SK-N-MC (cell line): ENCODE measurements at regions not wholly inside any gene's neighbourhood (a gene's known extent, or its start where the extent isn't known, plus 50 kb on each side); places are given as distances from the start of the nearest gene placed in this dataset.

Source experiments
- DNase-seq: peaks from one replicate; pipeline ENCODE4 v3.0.0-alpha.2; 2011; ENCODE audit warnings: low read depth, low spot score
- H3K27ac ChIP-seq: fragments of 200-600 bp; sonication (generic); 2 replicates; pipeline ENCODE4 v1.5.1; 2016; ENCODE audit warnings: mixed run types
- H3K36me3 ChIP-seq: fragments of 200-600 bp; sonication (generic); 2 replicates; pipeline ENCODE4 v1.6.1; 2017; ENCODE audit warnings: antibody characterized with exemption, low read length, mixed read lengths; ENCODE audit not compliant: insufficient read depth
- H3K4me3 ChIP-seq: fragments of 200-600 bp; sonication (generic); 2 replicates; pipeline ENCODE4 v1.5.1; 2016
- H3K9ac ChIP-seq: fragments of 200-600 bp; sonication (generic); 2 replicates; pipeline ENCODE4 v1.8.0; 2017; ENCODE audit warnings: mixed run types, mixed read lengths; ENCODE audit not compliant: insufficient read length
- H3K9me3 ChIP-seq: fragments of 200-600 bp; sonication (generic); 2 replicates; pipeline ENCODE4 v1.6.1; 2017; ENCODE audit warnings: low read depth, mild to moderate bottlenecking, antibody characterized with exemption, low read length, moderate library complexity, mixed read lengths
- EZH2 ChIP-seq: fragments of 200-600 bp; sonication (generic); IDR thresholded peaks from one replicate; pipeline ENCODE4 v1.6.1; 2017; ENCODE audit warnings: antibody characterized with exemption
- FOXP2 ChIP-seq: optimal IDR thresholded peaks from 2 replicates; pipeline ENCODE3; 2011; ENCODE audit warnings: mild to moderate bottlenecking, moderate library complexity; ENCODE audit not compliant: insufficient read depth; ENCODE audit errors: extremely low read length, control extremely low read depth
- POLR2AphosphoS5 ChIP-seq: IDR thresholded peaks from 2 replicates; pipeline ENCODE4 v1.6.1; 2012; ENCODE audit warnings: mild to moderate bottlenecking, low read depth, low read length, borderline replicate concordance

DNA sequence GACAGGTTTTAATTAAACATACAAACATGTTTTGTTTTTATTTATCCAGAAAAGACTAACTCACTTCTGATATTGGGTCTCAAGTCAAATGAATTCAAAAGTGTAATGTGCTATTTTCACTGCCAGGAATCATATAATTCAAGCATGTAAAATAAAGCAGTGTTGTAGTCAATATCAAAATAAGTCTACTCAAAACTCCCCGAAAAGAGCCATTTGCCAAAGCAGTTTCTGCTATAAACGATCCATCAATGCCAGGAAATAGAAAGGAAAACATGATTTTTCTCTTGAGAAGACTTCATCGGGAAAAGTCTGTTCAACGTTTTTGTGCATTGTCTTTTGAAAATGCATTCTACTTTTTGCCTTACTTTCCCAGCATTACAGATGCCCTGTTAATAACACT lies 633.3 kb downstream of the FAT4 start:
- TF ChIP-seq FOXP2 (no peak), POLR2AphosphoS5 (no peak), EZH2 (no peak)
- no peak overlapping the region for H3K4me3 ChIP-seq
- DNase-seq, result no peak
- H3K9me3 ChIP-seq, result no peaks in the 10 kb centered on the region; the same call in 1 of the 2 replicates
- no peaks in the 10 kb centered on the region for H3K36me3 ChIP-seq
- no peak overlapping the region for H3K9ac ChIP-seq
- no peak overlapping the region for H3K27ac ChIP-seq

DNA sequence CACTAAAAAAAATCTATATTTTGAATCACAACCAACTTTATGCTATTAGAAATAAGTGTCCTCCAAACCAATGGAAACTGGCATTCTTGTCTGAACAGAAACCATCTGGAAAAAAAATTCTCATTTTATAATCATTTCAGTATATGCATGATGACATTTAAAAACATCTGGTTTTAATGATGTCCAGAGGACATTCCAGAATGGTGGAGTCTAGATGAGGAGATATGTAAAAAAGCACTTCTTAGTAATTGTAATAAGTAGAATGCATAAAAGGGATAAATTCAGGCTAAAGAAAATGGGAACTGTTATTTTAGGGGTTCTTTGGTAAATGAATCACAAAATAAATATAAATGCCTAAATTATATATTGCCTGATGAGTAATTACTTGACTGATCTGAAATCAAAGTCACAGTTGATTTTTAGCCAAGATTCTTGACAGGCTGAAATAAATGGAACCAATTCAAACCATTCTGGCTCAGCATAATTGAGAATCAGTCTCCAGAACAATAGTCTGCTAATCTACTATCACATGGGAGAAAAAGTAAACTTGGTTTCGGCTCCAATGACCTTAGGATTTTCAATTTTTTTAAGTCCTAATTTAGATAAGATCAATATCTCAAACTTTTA lies 636.6 kb downstream of the FAT4 start:
- DNase-seq, result peak; percentile 45
- TF ChIP-seq FOXP2 (no peak), EZH2 (no peak), POLR2AphosphoS5 (no peak; the same call in 1 of the 2 replicates)
- no peak overlapping the region for H3K9ac ChIP-seq

DNA sequence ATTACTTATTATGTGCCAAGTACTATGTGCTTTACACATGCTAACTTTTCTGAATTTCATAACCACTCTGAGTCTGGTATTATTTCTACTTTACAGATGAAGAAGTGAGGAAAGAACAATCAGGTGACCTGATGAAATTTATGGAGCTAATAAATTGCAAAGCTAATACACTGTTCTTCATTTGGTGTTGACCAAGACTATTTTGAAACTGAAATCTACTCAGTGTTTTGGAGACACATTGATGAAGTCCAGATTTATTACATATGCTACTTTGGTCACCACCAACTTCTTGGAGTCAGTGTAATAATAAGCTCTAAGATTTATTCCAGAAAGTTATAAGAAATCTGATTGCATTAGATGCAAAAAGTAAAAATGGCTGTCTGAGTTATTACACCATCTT lies 637.9 kb downstream of the FAT4 start:
- no peak overlapping the region for H3K4me3 ChIP-seq
- no peaks in the 10 kb centered on the region for H3K36me3 ChIP-seq
- no peak for DNase-seq
- TF ChIP-seq EZH2, result no peak
- TF ChIP-seq FOXP2, result no peak
- no peak for TF ChIP-seq POLR2AphosphoS5
- H3K9ac ChIP-seq, result no peak overlapping the region
- H3K27ac ChIP-seq, result peak overlapping the region; percentile 95; the same call in 1 of the 2 replicates
- H3K9me3 ChIP-seq, result no peaks in the 10 kb centered on the region

More for the DNA sequence above, 636.6 kb downstream of the FAT4 start:
- peak overlapping the region; percentile 95 for H3K27ac ChIP-seq
- no peaks in the 10 kb centered on the region; the same call in 1 of the 2 replicates for H3K9me3 ChIP-seq
- no peaks in the 10 kb centered on the region for H3K36me3 ChIP-seq
- peak overlapping the region; percentile 35; the same call in 1 of the 2 replicates for H3K4me3 ChIP-seq

DNA sequence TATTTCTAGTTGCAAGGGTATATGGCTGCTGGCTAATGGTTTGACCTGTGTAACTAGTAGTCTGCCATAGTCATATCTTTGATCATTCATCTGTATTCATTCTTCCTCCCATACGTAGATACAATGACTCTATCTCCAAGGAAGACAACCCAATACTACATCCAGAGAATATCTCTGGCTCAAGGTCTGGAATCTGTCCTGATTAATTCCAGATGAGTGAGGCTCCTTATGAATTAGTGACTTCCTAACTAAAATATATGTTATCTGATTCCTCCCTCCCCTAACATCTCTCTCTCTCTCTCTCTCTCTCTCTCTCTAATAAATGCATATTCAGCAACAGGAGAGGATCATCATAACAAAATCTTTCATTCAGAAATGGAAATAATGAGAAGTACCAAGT lies 641.5 kb downstream of the FAT4 start:
- Histone ChIP-seq H3K36me3 (no peaks in the 10 kb centered on the region), H3K9me3 (no peaks in the 10 kb centered on the region), H3K4me3 (no peak overlapping the region), H3K9ac (no peak overlapping the region), H3K27ac (no peak overlapping the region)
- no peak for DNase-seq
- TF ChIP-seq EZH2, result no peak
- TF ChIP-seq FOXP2, result no peak
- TF ChIP-seq POLR2AphosphoS5, result no peak

DNA sequence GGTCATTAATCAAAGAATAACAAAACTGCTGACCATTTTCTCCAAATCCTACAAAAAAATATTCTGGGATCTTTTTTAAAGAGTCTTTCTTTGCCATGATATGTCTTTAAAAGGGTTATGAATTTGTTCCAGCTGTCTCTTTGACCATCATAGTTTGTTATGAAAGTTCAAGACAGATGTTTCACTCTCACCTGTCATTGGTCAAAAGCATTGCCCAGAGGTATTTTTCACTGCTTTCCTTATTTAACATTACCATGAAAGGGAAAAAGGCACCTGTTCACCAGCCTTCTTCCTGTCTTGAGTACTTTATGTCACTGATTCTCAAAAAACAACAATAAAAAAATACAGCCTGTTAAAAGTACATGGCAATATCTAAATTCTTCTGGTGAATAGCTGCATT lies 643.8 kb downstream of the FAT4 start:
- TF ChIP-seq FOXP2 (no peak), EZH2 (no peak), POLR2AphosphoS5 (no peak)
- H3K4me3 ChIP-seq, result no peak overlapping the region
- H3K36me3 ChIP-seq, result no peaks in the 10 kb centered on the region
- peak overlapping the region; percentile 22; the same call in 1 of the 2 replicates for H3K27ac ChIP-seq
- DNase-seq, result no peak
- H3K9ac ChIP-seq, result no peak overlapping the region
- H3K9me3 ChIP-seq, result no peaks in the 10 kb centered on the region

DNA sequence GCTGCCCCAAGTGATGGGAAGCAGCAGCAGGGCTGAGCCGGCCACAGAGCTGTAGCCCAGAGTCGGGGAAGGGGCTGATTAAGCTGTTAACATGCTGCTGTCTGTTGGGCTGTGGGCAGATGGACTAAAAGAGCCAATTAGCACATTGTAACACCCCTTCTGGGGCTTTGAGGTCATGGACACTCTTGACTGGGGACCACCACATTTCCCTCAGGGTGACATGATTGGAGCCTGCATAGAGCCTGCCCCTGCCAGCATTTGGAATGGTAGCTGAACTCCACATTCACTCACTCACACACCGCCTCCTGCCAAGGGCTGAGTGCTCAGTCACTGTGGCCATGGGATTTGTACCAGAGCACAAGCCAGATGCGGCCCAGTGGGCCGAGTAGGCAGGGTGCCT lies 646.9 kb downstream of the FAT4 start:
- no peaks in the 10 kb centered on the region for H3K36me3 ChIP-seq
- TF ChIP-seq POLR2AphosphoS5 (no peak), EZH2 (no peak), FOXP2 (no peak)
- no peak overlapping the region for H3K27ac ChIP-seq
- H3K9me3 ChIP-seq, result no peaks in the 10 kb centered on the region
- no peak overlapping the region for H3K9ac ChIP-seq
- no peak for DNase-seq
- no peak overlapping the region for H3K4me3 ChIP-seq

DNA sequence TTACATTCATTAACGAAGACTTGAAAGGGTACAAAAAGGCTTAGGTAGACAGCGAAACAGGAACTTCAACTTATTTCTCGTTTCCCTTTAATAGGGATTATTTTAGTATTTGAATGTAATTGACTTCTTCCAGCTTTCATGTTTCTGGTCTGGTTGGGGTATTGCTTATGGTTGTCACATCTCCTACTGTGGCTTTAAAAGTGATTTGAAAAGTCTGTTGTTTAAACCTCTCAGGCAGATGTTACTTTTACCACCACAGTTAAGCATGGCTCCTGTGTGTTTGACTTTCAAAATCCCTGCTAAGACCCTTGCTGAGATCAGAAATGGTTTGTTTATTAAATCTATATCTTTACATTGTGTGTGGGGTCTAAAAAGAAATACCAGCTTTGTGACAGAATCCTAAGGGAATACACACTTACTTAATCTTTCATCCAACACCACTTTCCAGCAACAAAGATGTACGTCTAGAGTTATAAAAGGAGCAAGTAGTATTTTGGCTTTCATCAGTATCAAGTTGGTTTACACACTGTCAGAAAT lies 661.2 kb downstream of the FAT4 start:
- H3K4me3 ChIP-seq, result no peak overlapping the region
- H3K27ac ChIP-seq, result no peak overlapping the region
- no peak for TF ChIP-seq POLR2AphosphoS5
- TF ChIP-seq FOXP2, result no peak
- no peak for TF ChIP-seq EZH2
- no peaks in the 10 kb centered on the region for H3K36me3 ChIP-seq
- DNase-seq, result no peak
- no peaks in the 10 kb centered on the region for H3K9me3 ChIP-seq
- H3K9ac ChIP-seq, result no peak overlapping the region

DNA sequence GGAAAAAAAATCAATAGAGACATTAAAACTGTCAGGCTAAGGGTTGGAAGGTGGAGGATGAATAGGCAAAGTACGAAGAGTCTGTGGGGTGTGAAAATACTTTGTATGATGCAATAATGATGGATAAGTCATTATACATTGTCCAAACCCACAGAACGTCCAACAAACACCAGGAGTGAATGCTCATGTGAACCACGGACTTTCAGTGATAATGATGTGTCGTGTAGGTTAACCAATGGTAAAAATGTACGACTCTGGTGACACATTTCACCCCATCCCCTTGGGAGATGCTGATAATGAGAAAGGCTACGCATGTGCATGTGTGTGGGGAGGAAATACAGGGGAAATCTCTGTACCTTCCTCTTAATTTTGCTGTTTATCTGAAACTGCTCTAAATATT lies 665.2 kb downstream of the FAT4 start:
- no peak overlapping the region for H3K9ac ChIP-seq
- H3K9me3 ChIP-seq, result no peaks in the 10 kb centered on the region
- no peak overlapping the region for H3K27ac ChIP-seq
- DNase-seq, result no peak
- no peak overlapping the region for H3K4me3 ChIP-seq
- H3K36me3 ChIP-seq, result no peaks in the 10 kb centered on the region
- TF ChIP-seq POLR2AphosphoS5 (no peak), FOXP2 (no peak), EZH2 (no peak)
